OCI-LY1 (cell line): ENCODE measurements at regions not wholly inside any gene's neighbourhood (a gene's known extent, or its start where the extent isn't known, plus 50 kb on each side); places are given as distances from the start of the nearest gene placed in this dataset.

Experiments
- CTCF ChIP-seq: fragments of 200-600 bp; sonication (generic), shearing (Covaris generic); IDR thresholded peaks from 2 replicates; pipeline ENCODE4 v1.5.1; 2017; ENCODE audit warnings: mild to moderate bottlenecking, antibody characterized with exemption, low read length, moderate library complexity, mixed read lengths
- EZH2 ChIP-seq: fragments of 200-600 bp; sonication (generic), shearing (Covaris generic); IDR thresholded peaks from 2 replicates; pipeline ENCODE4 v1.8.0; 2017; ENCODE audit warnings: borderline replicate concordance, mixed run types, mild to moderate bottlenecking, antibody characterized with exemption, low read length, moderate library complexity, mixed read lengths

- TF ChIP-seq CTCF, result no peak
- TF ChIP-seq EZH2, result no peak
Measured at GRCh38 chr10:123562811-123563580, 103.2 kb upstream of the GPR26 start.
